ENCODE measurements at regions not wholly inside any gene's neighbourhood (a gene's known extent, or its start where the extent isn't known, plus 50 kb on each side); places are given as distances from the start of the nearest gene placed in this dataset.
"Not testable (repeated sequence)": the region's sequence is repeated elsewhere in the genome, so short reads cannot be mapped to it uniquely, and the experiment has no call there.

DNA sequence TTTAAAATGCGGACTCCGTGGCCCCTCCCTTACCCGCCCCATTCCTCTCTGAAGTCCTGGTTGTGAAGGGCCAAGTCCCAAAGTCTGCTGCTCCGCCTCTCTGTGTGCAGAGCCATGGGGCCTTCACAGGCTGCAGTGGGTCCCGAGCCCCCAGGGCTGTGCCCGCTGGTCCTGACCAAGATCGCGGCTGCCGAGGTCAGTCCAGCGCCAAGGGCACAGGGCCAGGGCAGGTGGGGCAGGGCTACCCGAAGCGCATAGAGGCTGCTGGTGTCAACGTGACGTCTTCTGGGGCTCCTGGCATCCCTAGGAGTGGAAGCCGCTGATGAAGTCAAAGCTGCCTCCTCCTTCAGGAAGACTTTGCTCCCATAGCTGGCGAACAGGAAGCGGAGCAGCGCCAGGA, 858.8 kb downstream of the TUBA3C start:
- H2BK5ac ChIP-seq (ENCODE audit: low read depth, low read length, poor library complexity); H3K9ac ChIP-seq (ENCODE audit: low read length); H3K79me2 ChIP-seq (ENCODE audit: control insufficient read depth, insufficient read depth, low read length, poor library complexity); H3K79me1 ChIP-seq (ENCODE audit: low read length); H4K8ac ChIP-seq (ENCODE audit: low read depth, low read length); H2AK5ac ChIP-seq (ENCODE audit: low read length); H3K27ac ChIP-seq (ENCODE audit: low read depth, low read length); DNase-seq; H3K4me3 ChIP-seq (ENCODE audit: low read depth, low read length); H3K18ac ChIP-seq (ENCODE audit: low read length); H2BK120ac ChIP-seq (ENCODE audit: insufficient read depth, low read length, poor library complexity); H2BK12ac ChIP-seq (ENCODE audit: low read length); H3K4me2 ChIP-seq (ENCODE audit: low read length); H3K23ac ChIP-seq (ENCODE audit: low read length); H3K27me3 ChIP-seq (ENCODE audit: insufficient read depth, low read length); H3K4ac ChIP-seq (ENCODE audit: low read depth, low read length); H4K12ac ChIP-seq (ENCODE audit: low read depth, low read length); H3K36me3 ChIP-seq (ENCODE audit: control insufficient read depth in 1 of 2, insufficient read depth in 2 of 2, low read length in 2 of 2); H3K14ac ChIP-seq (ENCODE audit: low read length); H3K4me1 ChIP-seq (ENCODE audit: control insufficient read depth in 1 of 2, insufficient read depth in 2 of 2, low read length in 2 of 2); H2AFZ ChIP-seq (ENCODE audit: insufficient read depth, low read length, poor library complexity); H4K91ac ChIP-seq (ENCODE audit: low read depth, low read length): not testable (repeated sequence)
- no CpG with 5 or more reads among the region's 18 CpGs for WGBS (ENCODE audit: extremely low coverage, insufficient coverage, insufficient read length)
- peaks cover 11% of the 10 kb centered on the region for H3K9me3 ChIP-seq (ENCODE audit: insufficient read depth, low read depth, low read length)

GRCh38 chr13:18319653-18320052, 862.0 kb downstream of the TUBA3C start:
- H3K23ac ChIP-seq (ENCODE audit: low read length); H2AFZ ChIP-seq (ENCODE audit: insufficient read depth, low read length, poor library complexity); H3K4me3 ChIP-seq (ENCODE audit: low read depth, low read length); H2BK12ac ChIP-seq (ENCODE audit: low read length); H3K36me3 ChIP-seq (ENCODE audit: control insufficient read depth in 1 of 2, insufficient read depth in 2 of 2, low read length in 2 of 2); H3K18ac ChIP-seq (ENCODE audit: low read length); H3K14ac ChIP-seq (ENCODE audit: low read length); H2AK5ac ChIP-seq (ENCODE audit: low read length); H4K8ac ChIP-seq (ENCODE audit: low read depth, low read length); H3K27me3 ChIP-seq (ENCODE audit: insufficient read depth, low read length); H3K4ac ChIP-seq (ENCODE audit: low read depth, low read length); DNase-seq; H3K79me1 ChIP-seq (ENCODE audit: low read length); H3K27ac ChIP-seq (ENCODE audit: low read depth, low read length); H3K4me2 ChIP-seq (ENCODE audit: low read length); H4K91ac ChIP-seq (ENCODE audit: low read depth, low read length); H3K9ac ChIP-seq (ENCODE audit: low read length); H2BK5ac ChIP-seq (ENCODE audit: low read depth, low read length, poor library complexity); H2BK120ac ChIP-seq (ENCODE audit: insufficient read depth, low read length, poor library complexity); H4K12ac ChIP-seq (ENCODE audit: low read depth, low read length); H3K79me2 ChIP-seq (ENCODE audit: control insufficient read depth, insufficient read depth, low read length, poor library complexity); H3K4me1 ChIP-seq (ENCODE audit: control insufficient read depth in 1 of 2, insufficient read depth in 2 of 2, low read length in 2 of 2): not testable (repeated sequence)
- peaks cover 14% of the 10 kb centered on the region for H3K9me3 ChIP-seq (ENCODE audit: insufficient read depth, low read depth, low read length)

- H3K79me1 ChIP-seq (ENCODE audit: low read length); DNase-seq; H4K12ac ChIP-seq (ENCODE audit: low read depth, low read length); H2BK12ac ChIP-seq (ENCODE audit: low read length); H3K4me1 ChIP-seq (ENCODE audit: control insufficient read depth in 1 of 2, insufficient read depth in 2 of 2, low read length in 2 of 2); H3K27me3 ChIP-seq (ENCODE audit: insufficient read depth, low read length); H3K79me2 ChIP-seq (ENCODE audit: control insufficient read depth, insufficient read depth, low read length, poor library complexity); H3K36me3 ChIP-seq (ENCODE audit: control insufficient read depth in 1 of 2, insufficient read depth in 2 of 2, low read length in 2 of 2); H3K23ac ChIP-seq (ENCODE audit: low read length); H3K27ac ChIP-seq (ENCODE audit: low read depth, low read length); H3K4ac ChIP-seq (ENCODE audit: low read depth, low read length); H3K18ac ChIP-seq (ENCODE audit: low read length); H3K14ac ChIP-seq (ENCODE audit: low read length); H3K4me2 ChIP-seq (ENCODE audit: low read length); H2BK120ac ChIP-seq (ENCODE audit: insufficient read depth, low read length, poor library complexity); H4K91ac ChIP-seq (ENCODE audit: low read depth, low read length); H2BK5ac ChIP-seq (ENCODE audit: low read depth, low read length, poor library complexity); H2AK5ac ChIP-seq (ENCODE audit: low read length); H3K9ac ChIP-seq (ENCODE audit: low read length); H3K4me3 ChIP-seq (ENCODE audit: low read depth, low read length); H2AFZ ChIP-seq (ENCODE audit: insufficient read depth, low read length, poor library complexity); H4K8ac ChIP-seq (ENCODE audit: low read depth, low read length): not testable (repeated sequence)
- H3K9me3 ChIP-seq (ENCODE audit: insufficient read depth, low read depth, low read length), result peaks cover 27% of the 10 kb centered on the region
- no CpG with 5 or more reads among the region's 6 CpGs for WGBS (ENCODE audit: extremely low coverage, insufficient coverage, insufficient read length)
Measured at GRCh38 chr13:18303240-18303813, 878.3 kb downstream of the TUBA3C start.

DNA sequence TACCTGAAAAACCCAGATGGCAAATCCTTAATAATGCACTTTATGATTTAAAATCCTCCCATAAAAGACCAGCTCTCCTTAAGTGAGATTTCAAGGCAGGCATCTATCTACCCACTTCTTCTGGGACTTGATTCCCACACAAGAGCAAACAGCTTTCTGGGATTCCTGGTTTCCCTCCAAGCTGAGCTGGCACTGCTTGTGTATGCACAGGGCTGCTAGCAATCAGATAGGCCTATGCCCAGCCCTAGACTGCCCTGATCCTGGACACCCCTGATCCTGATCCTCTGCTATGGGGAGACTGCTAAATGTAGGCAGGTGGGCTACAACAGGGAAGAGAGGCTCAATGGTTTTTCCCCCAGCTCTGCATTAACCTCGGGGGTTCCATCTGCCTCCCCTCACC, 880.7 kb downstream of the TUBA3C start:
- not testable (repeated sequence) for DNase-seq; H3K36me3 ChIP-seq (ENCODE audit: control insufficient read depth in 1 of 2, insufficient read depth in 2 of 2, low read length in 2 of 2); H3K14ac ChIP-seq (ENCODE audit: low read length); H4K8ac ChIP-seq (ENCODE audit: low read depth, low read length); H3K27ac ChIP-seq (ENCODE audit: low read depth, low read length); H3K79me1 ChIP-seq (ENCODE audit: low read length); H3K4me3 ChIP-seq (ENCODE audit: low read depth, low read length); H3K23ac ChIP-seq (ENCODE audit: low read length); H3K18ac ChIP-seq (ENCODE audit: low read length); H3K4me1 ChIP-seq (ENCODE audit: control insufficient read depth in 1 of 2, insufficient read depth in 2 of 2, low read length in 2 of 2); H3K27me3 ChIP-seq (ENCODE audit: insufficient read depth, low read length); H2BK12ac ChIP-seq (ENCODE audit: low read length); H4K12ac ChIP-seq (ENCODE audit: low read depth, low read length); H3K79me2 ChIP-seq (ENCODE audit: control insufficient read depth, insufficient read depth, low read length, poor library complexity); H3K4ac ChIP-seq (ENCODE audit: low read depth, low read length); H3K9ac ChIP-seq (ENCODE audit: low read length); H2AFZ ChIP-seq (ENCODE audit: insufficient read depth, low read length, poor library complexity); H3K4me2 ChIP-seq (ENCODE audit: low read length); H2BK120ac ChIP-seq (ENCODE audit: insufficient read depth, low read length, poor library complexity); H2BK5ac ChIP-seq (ENCODE audit: low read depth, low read length, poor library complexity); H2AK5ac ChIP-seq (ENCODE audit: low read length); H4K91ac ChIP-seq (ENCODE audit: low read depth, low read length)
- no CpG with 5 or more reads among the region's 1 CpG for WGBS (ENCODE audit: extremely low coverage, insufficient coverage, insufficient read length)
- peaks cover 18% of the 10 kb centered on the region for H3K9me3 ChIP-seq (ENCODE audit: insufficient read depth, low read depth, low read length)

Measured in trophoblast cell (in vitro differentiated cells and primary cell).